ENCODE measurements at regions not wholly inside any gene's neighbourhood (a gene's known extent, or its start where the extent isn't known, plus 50 kb on each side); places are given as distances from the start of the nearest gene placed in this dataset.

- no TSS peak for BruUV-seq (replicated peaks)
- H3K9ac ChIP-seq (ENCODE audit: control insufficient read depth, insufficient read depth, low read length): no peak overlapping the region
- no peak overlapping the region for H3K4me3 ChIP-seq
- ChIA-PET RAD21 (ENCODE audit: unreplicated experiment) (no interaction called here), SMC1A (ENCODE audit: uncharacterized antibody, unreplicated experiment) (no interaction called here), POLR2A (no interaction called here), CTCF (no interaction called here)
- no peak for TF ChIP-seq SUZ12 (IDR thresholded peaks at IDR 0.05; ENCODE audit: unreplicated experiment)
- no peak for TF ChIP-seq MTA2 (IDR thresholded peaks at IDR 0.05; ENCODE audit: low read depth)
- TF ChIP-seq ESRRA (IDR thresholded peaks at IDR 0.05; ENCODE audit: low read length): no peak
- TF ChIP-seq ZSCAN29 (IDR thresholded peaks at IDR 0.05): no peak
- no peak for TF ChIP-seq BACH1 (IDR thresholded peaks at IDR 0.05; ENCODE audit: borderline replicate concordance)
- no peak for TF ChIP-seq NRF1 (conservative IDR thresholded peaks at IDR 0.05; ENCODE audit: low read depth, low read length)
- TF ChIP-seq PAX8 (IDR thresholded peaks at IDR 0.05): no peak
- TF ChIP-seq DPF2 (IDR thresholded peaks at IDR 0.05): no peak
- no peak for TF ChIP-seq RB1 (IDR thresholded peaks at IDR 0.05; ENCODE audit: borderline replicate concordance)
- no peak for TF ChIP-seq ZNF687 (IDR thresholded peaks at IDR 0.05)
- TF ChIP-seq, protein P1, sequence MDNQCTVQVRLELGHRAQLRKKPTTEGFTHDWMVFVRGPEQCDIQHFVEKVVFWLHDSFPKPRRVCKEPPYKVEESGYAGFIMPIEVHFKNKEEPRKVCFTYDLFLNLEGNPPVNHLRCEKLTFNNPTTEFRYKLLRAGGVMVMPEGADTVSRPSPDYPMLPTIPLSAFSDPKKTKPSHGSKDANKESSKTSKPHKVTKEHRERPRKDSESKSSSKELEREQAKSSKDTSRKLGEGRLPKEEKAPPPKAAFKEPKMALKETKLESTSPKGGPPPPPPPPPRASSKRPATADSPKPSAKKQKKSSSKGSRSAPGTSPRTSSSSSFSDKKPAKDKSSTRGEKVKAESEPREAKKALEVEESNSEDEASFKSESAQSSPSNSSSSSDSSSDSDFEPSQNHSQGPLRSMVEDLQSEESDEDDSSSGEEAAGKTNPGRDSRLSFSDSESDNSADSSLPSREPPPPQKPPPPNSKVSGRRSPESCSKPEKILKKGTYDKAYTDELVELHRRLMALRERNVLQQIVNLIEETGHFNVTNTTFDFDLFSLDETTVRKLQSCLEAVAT (IDR thresholded peaks at IDR 0.05): no peak
- TF ChIP-seq SMAD5 (IDR thresholded peaks at IDR 0.05; ENCODE audit: low read depth): no peak
- TF ChIP-seq, protein P2, sequence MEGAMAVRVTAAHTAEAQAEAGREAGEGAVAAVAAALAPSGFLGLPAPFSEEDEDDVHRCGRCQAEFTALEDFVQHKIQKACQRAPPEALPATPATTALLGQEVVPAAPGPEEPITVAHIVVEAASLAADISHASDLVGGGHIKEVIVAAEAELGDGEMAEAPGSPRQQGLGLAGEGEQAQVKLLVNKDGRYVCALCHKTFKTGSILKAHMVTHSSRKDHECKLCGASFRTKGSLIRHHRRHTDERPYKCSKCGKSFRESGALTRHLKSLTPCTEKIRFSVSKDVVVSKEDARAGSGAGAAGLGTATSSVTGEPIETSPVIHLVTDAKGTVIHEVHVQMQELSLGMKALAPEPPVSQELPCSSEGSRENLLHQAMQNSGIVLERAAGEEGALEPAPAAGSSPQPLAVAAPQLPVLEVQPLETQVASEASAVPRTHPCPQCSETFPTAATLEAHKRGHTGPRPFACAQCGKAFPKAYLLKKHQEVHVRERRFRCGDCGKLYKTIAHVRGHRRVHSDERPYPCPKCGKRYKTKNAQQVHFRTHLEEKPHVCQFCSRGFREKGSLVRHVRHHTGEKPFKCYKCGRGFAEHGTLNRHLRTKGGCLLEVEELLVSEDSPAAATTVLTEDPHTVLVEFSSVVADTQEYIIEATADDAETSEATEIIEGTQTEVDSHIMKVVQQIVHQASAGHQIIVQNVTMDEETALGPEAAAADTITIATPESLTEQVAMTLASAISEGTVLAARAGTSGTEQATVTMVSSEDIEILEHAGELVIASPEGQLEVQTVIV (IDR thresholded peaks at IDR 0.05; ENCODE audit: borderline replicate concordance, partially characterized antibody): no peak
- TF ChIP-seq TBL1XR1 (IDR thresholded peaks at IDR 0.05; ENCODE audit: low read depth, low read length): no peak
- no peak for TF ChIP-seq POU2F2 (IDR thresholded peaks at IDR 0.05; ENCODE audit: borderline replicate concordance, low read depth, low read length)
- TF ChIP-seq, protein P3, sequence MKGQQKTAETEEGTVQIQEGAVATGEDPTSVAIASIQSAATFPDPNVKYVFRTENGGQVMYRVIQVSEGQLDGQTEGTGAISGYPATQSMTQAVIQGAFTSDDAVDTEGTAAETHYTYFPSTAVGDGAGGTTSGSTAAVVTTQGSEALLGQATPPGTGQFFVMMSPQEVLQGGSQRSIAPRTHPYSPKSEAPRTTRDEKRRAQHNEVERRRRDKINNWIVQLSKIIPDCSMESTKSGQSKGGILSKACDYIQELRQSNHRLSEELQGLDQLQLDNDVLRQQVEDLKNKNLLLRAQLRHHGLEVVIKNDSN (IDR thresholded peaks at IDR 0.05; ENCODE audit: borderline replicate concordance, extremely low read length, insufficient read depth, low read depth, low read length): no peak
- no peak for TF ChIP-seq ATF7 (IDR thresholded peaks at IDR 0.05; ENCODE audit: low read depth)
- TF ChIP-seq HDAC6 (IDR thresholded peaks at IDR 0.05; ENCODE audit: unreplicated experiment): no peak
- no peak for FAIRE-seq
- no peaks in the 10 kb centered on the region for H3K79me2 ChIP-seq (ENCODE audit: control insufficient read depth, insufficient read depth, low read length)
- intact Hi-C loops (cut with micrococcal nuclease; ENCODE audit: unreplicated experiment): no loop called here
- 43% methylated on average over 13 of the region's 13 CpGs for WGBS (ENCODE audit: insufficient coverage, insufficient replicate concordance, low lambda C conversion rate, missing lambda C conversion rate)
- in situ Hi-C loops (cut with MboI): no loop called here
- no peak for DNase-seq (ENCODE audit: low read depth, low spot score)
- ATAC-seq: no peak
- no peak overlapping the region for H3K4me2 ChIP-seq (ENCODE audit: control insufficient read depth, insufficient read depth)
- no peaks in the 10 kb centered on the region for H3K36me3 ChIP-seq (ENCODE audit: control insufficient read depth in 2 of 2, insufficient read depth in 2 of 2, low read length in 1 of 2)
- no peak overlapping the region for H2AFZ ChIP-seq (ENCODE audit: control insufficient read depth, low read depth, low read length)
- H3K4me1 ChIP-seq (ENCODE audit: control insufficient read depth, insufficient read depth, low read length): peaks cover 15% of the 10 kb centered on the region
- no peaks in the 10 kb centered on the region for H4K20me1 ChIP-seq (ENCODE audit: control insufficient read depth, insufficient read depth)
- H3K27me3 ChIP-seq (replicated peaks in 1 of 2; ENCODE audit: control insufficient read depth in 2 of 2, insufficient read depth in 2 of 2, low read length in 1 of 2): no peaks in the 10 kb centered on the region
- no peak overlapping the region for H3K27ac ChIP-seq (ENCODE audit: control insufficient read depth, insufficient read depth)
- H3K9me3 ChIP-seq (replicated peaks; ENCODE audit: control insufficient read depth, insufficient read depth, low read length): peaks cover 1% of the 10 kb centered on the region; the same call in 1 of the 3 replicates
Measured at GRCh38 chr2:2877427-2877826, 500.2 kb downstream of the EIPR1 start.

All from GM12878 (cell line).